Central memory CD8-positive, alpha-beta T cell (primary cell): ENCODE measurements at regions not wholly inside any gene's neighbourhood (a gene's known extent, or its start where the extent isn't known, plus 50 kb on each side); places are given as distances from the start of the nearest gene placed in this dataset.
"Not testable (repeated sequence)": the region's sequence is repeated elsewhere in the genome, so short reads cannot be mapped to it uniquely, and the experiment has no call there.

Source experiments
- ATAC-seq: fragments of 150-1000 bp; cut with Tn5 transposase; replicated peaks from 2 replicates; pipeline ENCODE4 v1.10.0; 2022; ENCODE audit warnings: mild to moderate bottlenecking, moderate FRiP score, moderate number of reproducible peaks; ENCODE audit not compliant: poor library complexity, severe bottlenecking; ENCODE audit errors: extremely low read depth
- DNase-seq, 2 donors: peaks; one replicate each; pipeline ENCODE4 v3.0.0; 2021; ENCODE audit warnings: low spot score in 2 of 2
- H3K27ac Mint-ChIP-seq: one replicate; pipeline ENCODE4 v1.8.0; 2022; ENCODE audit warnings: low read depth, mild to moderate bottlenecking, moderate library complexity, mixed read lengths
- H3K27me3 Mint-ChIP-seq: one replicate; pipeline ENCODE4 v1.8.0; 2022; ENCODE audit warnings: mixed read lengths
- H3K36me3 Mint-ChIP-seq: one replicate; pipeline ENCODE4 v1.8.0; 2022; ENCODE audit warnings: mild to moderate bottlenecking, moderate library complexity, mixed read lengths; ENCODE audit not compliant: insufficient read depth
- H3K4me1 Mint-ChIP-seq: one replicate; pipeline ENCODE4 v1.8.0; 2022; ENCODE audit warnings: mixed read lengths
- H3K4me3 Mint-ChIP-seq: one replicate; pipeline ENCODE4 v1.8.0; 2022; ENCODE audit warnings: mild to moderate bottlenecking, moderate library complexity, mixed read lengths
- H3K9me3 Mint-ChIP-seq: one replicate; pipeline ENCODE4 v1.8.0; 2022; ENCODE audit warnings: mixed read lengths

DNA sequence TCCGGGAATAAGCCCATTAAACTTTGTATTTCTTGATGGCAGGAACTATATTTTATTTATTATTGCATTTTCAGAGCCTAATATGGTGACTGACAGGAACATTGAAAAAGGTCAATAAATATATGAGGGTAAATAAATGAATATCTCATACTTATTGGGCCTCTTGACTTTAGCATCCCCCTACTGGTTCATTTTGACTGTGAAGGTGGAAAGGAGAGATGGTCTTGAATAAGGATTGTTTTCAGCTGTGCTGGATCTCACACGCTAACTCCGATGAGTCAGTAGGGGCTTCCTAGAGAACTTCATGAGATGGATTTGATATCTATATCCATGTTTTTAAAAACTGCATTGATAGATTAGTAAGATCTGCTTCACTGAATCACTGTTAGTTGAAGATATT is 1026.0 kb downstream of the REEP3 start:
- no peaks in the 10 kb centered on the region for H3K4me1 Mint-ChIP-seq
- DNase-seq (no peak), ATAC-seq (no peak)
- H3K4me3 Mint-ChIP-seq: no peak overlapping the region
- H3K9me3 Mint-ChIP-seq: peaks cover 22% of the 10 kb centered on the region
- no peaks in the 10 kb centered on the region for H3K27me3 Mint-ChIP-seq
- H3K27ac Mint-ChIP-seq: no peak overlapping the region
- H3K36me3 Mint-ChIP-seq: no peaks in the 10 kb centered on the region

DNA sequence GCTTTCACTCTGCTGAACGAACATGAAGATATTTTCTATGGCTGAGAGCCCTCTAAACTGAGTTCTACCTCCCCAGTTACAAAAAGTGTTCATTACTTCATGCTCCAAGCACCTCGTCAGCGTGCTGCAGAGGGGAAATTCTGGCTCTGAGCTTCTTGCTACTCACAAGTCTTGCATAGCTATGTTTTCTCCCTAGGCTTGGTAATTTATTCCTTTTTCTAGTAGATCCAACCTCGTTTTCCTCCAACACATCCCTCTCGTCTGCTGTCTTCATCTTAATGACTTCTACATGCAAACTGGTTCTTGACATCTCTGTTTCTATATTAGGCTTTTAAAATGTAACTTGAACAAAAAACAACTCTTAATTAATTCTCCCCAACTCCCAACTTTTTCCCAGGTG is 1034.5 kb downstream of the REEP3 start:
- ATAC-seq: no peak
- H3K36me3 Mint-ChIP-seq: no peaks in the 10 kb centered on the region
- H3K4me3 Mint-ChIP-seq: no peak overlapping the region
- no peak overlapping the region for H3K27ac Mint-ChIP-seq
- no peaks in the 10 kb centered on the region for H3K4me1 Mint-ChIP-seq
- H3K9me3 Mint-ChIP-seq: peaks cover 37% of the 10 kb centered on the region
- DNase-seq: no peak
- H3K27me3 Mint-ChIP-seq: no peaks in the 10 kb centered on the region

DNA sequence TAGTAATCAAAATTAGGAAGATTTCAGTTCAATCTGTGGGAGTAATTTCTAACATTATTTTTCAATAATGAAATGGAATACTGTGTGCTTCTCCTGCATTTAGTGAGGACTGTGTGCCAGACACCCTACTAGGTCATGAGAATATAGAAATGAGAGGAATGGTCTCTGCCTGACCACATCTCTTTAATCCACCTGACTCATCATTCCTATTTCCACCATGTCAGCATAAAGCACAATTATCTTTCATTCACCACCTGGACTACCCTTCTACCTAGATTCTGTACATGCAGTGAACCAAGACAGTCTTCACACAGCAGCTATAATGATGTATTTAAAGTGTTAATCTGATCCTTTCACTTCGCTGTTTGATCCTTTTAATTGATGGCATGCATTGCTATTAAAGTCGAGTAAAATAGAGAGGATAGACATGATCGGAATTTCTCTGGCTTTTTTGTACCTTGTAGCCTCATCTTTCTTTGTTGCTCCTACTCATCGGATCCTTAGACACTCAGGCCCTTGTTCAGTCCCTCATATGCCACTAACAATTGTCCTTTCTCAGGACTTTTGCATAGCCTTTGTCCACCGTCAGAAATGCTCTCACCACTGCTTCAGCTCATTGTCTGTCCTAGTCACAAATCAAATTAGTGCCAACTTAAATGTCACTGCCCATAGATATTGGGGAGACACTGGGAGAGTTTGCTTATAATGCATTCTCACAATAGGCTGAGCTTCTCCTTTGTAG is 1037.1 kb downstream of the REEP3 start:
- Mint-ChIP-seq H3K27me3 (no peaks in the 10 kb centered on the region), H3K9me3 (peaks cover 41% of the 10 kb centered on the region), H3K27ac (no peak overlapping the region), H3K4me3 (no peak overlapping the region), H3K4me1 (no peaks in the 10 kb centered on the region), H3K36me3 (no peaks in the 10 kb centered on the region)
- ATAC-seq (no peak), DNase-seq (no peak)

DNA sequence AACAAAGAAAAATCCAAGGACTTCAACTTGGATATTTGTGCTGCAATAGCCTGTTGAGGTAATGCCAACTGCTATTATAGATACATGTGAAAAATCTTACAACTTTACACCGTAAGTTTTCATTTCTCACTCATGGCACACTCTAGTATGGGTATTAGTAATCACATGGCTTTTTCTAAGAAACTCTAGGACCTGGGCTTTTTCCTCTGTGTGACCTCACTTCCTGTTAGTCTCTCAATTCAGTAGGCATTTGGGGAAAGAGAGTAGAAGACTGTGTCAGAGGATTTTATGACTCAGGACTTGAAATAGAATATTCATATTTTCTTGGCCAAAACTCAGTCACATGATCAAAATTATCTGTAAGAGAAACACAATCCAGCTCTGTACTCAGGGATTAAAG is 1049.9 kb downstream of the REEP3 start:
- DNase-seq (no peak), ATAC-seq (no peak)
- Mint-ChIP-seq H3K27me3 (no peaks in the 10 kb centered on the region), H3K27ac (no peak overlapping the region), H3K36me3 (no peaks in the 10 kb centered on the region), H3K4me3 (no peak overlapping the region), H3K9me3 (peaks cover 18% of the 10 kb centered on the region), H3K4me1 (no peaks in the 10 kb centered on the region)

DNA sequence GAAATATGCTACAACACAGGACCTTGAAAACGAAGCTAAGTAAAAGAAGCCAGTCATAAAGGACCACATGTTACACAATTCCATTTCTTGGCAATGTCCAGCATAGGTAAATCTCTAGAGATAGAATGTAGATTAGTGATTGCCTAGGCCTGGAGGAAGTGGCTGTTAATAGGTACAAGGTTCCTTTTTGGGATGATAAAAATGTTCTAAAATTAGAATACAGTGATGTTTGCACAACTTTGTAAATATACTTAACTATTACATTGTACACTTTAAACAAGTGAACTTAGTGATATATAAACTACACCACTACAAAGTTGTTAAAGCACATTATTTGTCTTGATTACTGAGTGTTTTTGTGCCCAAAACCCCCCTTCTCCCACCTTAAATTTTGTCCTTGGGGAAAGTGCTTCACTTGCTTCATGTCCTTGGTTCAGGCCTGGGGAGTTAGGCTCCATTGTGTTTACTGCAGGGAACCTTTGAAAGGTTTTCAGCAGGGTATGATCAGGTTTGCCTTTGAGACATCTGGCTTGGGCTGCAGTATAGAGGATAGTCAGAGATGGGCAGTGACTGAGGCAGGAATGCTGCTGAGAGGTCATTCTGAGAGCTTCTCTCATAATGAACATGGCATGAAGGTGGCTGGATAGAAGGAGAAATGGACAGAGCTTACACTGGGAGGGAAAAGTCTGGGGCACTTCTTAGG is 1052.6 kb downstream of the REEP3 start:
- no peak for DNase-seq

DNA sequence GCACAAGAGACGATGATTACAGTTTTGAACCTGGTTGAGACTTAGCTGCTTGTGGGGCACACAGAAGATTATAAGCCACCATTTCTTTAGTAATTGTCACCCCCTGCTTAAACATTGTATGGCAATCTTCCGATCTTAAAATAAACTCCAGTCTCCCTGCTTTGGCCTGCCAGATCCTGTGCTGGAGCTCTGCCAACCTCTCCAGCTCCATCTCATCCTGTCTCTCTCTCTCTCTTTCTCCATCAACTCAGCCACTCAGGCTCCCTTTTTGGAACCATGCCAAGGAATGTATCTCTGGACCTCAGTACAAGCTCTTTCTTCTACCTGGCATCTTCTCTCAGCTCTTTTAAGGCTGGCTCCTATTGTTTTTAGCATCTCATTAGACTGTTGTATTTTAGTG is 1053.2 kb downstream of the REEP3 start:
- Mint-ChIP-seq H3K4me3 (no peak overlapping the region), H3K9me3 (peaks cover 15% of the 10 kb centered on the region), H3K27me3 (no peaks in the 10 kb centered on the region), H3K27ac (no peak overlapping the region), H3K36me3 (no peaks in the 10 kb centered on the region), H3K4me1 (no peaks in the 10 kb centered on the region)
- DNase-seq (no peak), ATAC-seq (no peak)

More for the DNA sequence above, 1052.6 kb downstream of the REEP3 start:
- Mint-ChIP-seq H3K36me3 (no peaks in the 10 kb centered on the region), H3K4me3 (no peak overlapping the region), H3K27me3 (no peaks in the 10 kb centered on the region), H3K27ac (no peak overlapping the region), H3K9me3 (peaks cover 15% of the 10 kb centered on the region), H3K4me1 (no peaks in the 10 kb centered on the region)
- ATAC-seq: no peak

DNA sequence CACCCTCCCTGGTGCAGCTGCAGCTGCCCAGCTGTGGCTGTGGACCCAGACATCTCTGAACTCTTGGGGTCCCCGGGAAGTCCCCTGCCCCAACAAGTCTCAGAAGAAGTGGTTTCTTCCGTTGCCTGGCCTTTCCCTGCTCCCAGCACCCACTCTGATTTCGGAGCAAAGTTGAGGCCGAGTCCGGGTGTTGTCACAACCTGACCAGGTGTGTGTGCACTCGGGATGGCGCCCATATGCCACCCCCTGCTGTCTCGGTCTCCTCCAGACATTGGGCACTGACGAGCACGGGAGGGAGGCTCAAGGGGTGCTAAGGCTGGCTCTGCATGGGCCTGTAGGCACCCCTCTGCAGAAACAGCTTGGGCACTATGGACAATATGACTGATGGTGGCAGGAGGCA is 1055.3 kb downstream of the REEP3 start:
- ATAC-seq (no peak), DNase-seq (no peak)
- no peaks in the 10 kb centered on the region for H3K36me3 Mint-ChIP-seq
- H3K9me3 Mint-ChIP-seq: peaks cover 14% of the 10 kb centered on the region
- H3K4me3 Mint-ChIP-seq: no peak overlapping the region
- H3K4me1 Mint-ChIP-seq: no peaks in the 10 kb centered on the region
- no peak overlapping the region for H3K27ac Mint-ChIP-seq
- H3K27me3 Mint-ChIP-seq: no peaks in the 10 kb centered on the region

DNA sequence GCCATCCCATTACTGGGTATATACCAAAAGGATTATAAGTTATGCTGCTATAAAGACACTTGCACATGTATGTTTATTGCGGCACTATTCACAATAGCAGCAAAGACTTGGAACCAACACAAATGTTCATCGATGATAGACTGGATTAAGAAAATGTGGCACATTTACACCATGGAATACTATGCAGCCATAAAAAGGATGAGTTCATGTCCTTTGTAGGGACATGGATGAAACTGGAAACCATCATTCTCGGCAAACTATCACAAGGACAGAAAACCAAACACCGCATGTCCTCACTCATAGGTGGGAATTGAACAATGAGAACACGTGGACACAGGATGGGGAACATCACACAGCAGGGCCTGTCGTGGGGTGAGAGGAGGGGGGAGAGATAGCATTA is 1057.6 kb downstream of the REEP3 start:
- not testable (repeated sequence) for ATAC-seq, DNase-seq, H3K27me3 Mint-ChIP-seq, H3K4me3 Mint-ChIP-seq, H3K27ac Mint-ChIP-seq, H3K36me3 Mint-ChIP-seq, H3K4me1 Mint-ChIP-seq
- H3K9me3 Mint-ChIP-seq: peaks cover 25% of the 10 kb centered on the region

DNA sequence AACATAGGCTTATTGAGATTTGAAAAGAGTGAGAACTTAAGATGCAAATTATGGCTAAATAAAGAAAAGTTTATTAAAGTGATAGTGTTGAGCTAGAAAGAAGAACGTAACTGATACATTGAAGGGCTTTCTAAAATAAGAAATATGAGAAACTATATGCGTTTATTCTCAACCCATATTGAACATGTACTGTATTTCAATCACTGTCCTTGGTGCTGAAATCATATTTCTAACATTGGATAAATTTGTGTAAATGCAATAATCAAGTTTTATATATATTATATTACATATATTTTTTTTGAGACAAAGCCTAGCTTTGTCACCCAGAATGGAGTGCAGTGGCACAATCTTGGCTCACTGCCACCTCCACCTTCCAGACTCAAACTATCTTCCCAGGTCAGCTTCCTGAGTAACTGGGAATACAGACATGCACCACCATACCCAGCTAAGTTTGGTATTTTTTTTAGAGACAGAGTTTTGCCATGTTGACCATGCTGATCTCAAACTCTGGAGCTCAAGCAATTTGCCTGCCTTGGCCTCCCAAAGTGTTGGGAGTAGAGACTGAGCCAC is 1065.8 kb downstream of the REEP3 start:
- no peak overlapping the region for H3K27ac Mint-ChIP-seq
- no peaks in the 10 kb centered on the region for H3K27me3 Mint-ChIP-seq
- ATAC-seq: no peak
- DNase-seq: no peak
- H3K4me3 Mint-ChIP-seq: no peak overlapping the region
- H3K4me1 Mint-ChIP-seq: no peaks in the 10 kb centered on the region
- H3K9me3 Mint-ChIP-seq: peaks cover 30% of the 10 kb centered on the region
- no peaks in the 10 kb centered on the region for H3K36me3 Mint-ChIP-seq

DNA sequence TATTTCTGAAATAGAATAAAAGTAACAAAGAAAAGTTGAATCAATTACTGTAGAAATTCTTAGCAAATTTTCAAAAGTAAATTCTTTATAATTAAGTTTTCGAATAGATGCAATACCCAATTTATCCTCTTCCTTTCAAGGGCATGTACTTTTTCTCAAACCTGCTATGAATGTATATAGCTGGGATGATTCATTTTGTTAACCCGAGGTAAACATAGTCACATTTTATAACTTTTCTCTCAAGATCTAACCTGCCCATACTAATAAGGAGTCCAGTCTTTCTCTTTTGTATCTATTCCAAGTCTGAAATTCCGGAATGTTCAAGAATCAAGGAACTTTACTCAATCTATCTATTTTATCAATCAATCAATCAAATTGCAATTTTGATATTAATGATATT is 1072.9 kb downstream of the REEP3 start:
- no peaks in the 10 kb centered on the region for H3K36me3 Mint-ChIP-seq
- no peaks in the 10 kb centered on the region for H3K4me1 Mint-ChIP-seq
- no peak overlapping the region for H3K27ac Mint-ChIP-seq
- no peak for DNase-seq
- peaks cover 16% of the 10 kb centered on the region for H3K9me3 Mint-ChIP-seq
- H3K4me3 Mint-ChIP-seq: no peak overlapping the region
- no peaks in the 10 kb centered on the region for H3K27me3 Mint-ChIP-seq
- ATAC-seq: no peak

DNA sequence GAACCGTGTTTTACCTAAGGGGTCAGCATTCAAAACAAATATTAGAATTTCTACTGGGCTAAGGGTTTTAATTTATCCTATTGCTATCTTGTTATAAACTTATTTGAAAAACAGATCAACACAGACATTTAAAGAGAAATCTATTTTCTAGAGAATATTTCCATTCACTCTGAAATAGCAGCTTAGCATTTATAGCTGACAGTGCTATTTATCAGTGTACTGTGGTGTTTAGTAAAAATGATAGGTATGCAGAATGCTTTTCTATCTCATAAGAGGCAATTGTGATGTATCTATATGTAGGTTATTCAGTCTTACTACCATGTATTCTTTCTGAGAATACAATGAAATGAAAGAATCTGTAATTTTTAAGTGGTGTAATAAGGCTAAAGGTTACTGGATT is 1077.4 kb downstream of the REEP3 start:
- no peak for DNase-seq
- no peaks in the 10 kb centered on the region for H3K4me1 Mint-ChIP-seq
- H3K27ac Mint-ChIP-seq: no peak overlapping the region
- no peaks in the 10 kb centered on the region for H3K36me3 Mint-ChIP-seq
- no peak overlapping the region for H3K4me3 Mint-ChIP-seq
- ATAC-seq: no peak
- H3K9me3 Mint-ChIP-seq: peaks cover 12% of the 10 kb centered on the region
- H3K27me3 Mint-ChIP-seq: no peaks in the 10 kb centered on the region

DNA sequence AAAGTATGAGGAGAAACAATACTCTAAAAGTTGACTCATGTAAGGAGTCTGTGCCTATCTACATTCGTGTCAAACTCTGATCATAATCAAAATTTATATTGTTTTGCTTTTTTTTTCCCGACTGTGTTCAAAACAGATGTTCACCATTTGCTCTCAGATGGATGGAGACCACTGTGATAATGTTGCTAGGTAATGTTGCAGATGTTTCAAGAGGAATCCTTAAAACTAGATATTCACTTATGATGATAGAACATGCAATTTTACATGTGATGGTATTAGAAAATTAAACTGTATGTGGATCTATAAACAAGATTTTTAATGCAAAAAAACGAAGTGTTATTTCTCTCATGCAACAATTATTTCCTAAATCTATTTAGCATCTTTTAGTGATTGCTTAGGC is 1080.1 kb downstream of the REEP3 start:
- Mint-ChIP-seq H3K9me3 (peaks cover 12% of the 10 kb centered on the region), H3K4me1 (no peaks in the 10 kb centered on the region), H3K27ac (no peak overlapping the region), H3K27me3 (no peaks in the 10 kb centered on the region), H3K4me3 (no peak overlapping the region), H3K36me3 (no peaks in the 10 kb centered on the region)
- DNase-seq (no peak), ATAC-seq (no peak)

DNA sequence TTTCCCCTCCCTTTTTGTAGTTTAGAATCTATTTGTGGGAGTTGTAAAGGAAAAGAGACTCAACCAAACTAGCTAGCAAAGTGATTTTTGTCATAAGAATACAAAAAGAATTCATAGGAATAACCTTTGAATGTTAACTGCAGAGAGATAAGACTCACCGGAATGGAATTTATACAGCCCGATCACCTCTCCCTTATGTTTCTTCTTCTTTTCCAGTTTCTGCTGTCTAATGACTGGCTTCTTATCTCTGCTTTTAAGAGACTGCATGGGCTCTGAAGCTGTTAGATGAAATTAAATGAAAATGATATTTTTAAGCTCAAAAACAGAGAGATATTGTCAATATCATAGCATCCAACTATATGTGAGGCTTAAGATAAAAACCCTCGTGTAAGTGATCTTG is 1095.9 kb downstream of the REEP3 start:
- DNase-seq (no peak), ATAC-seq (no peak)
- no peaks in the 10 kb centered on the region for H3K4me1 Mint-ChIP-seq
- no peak overlapping the region for H3K4me3 Mint-ChIP-seq
- H3K36me3 Mint-ChIP-seq: no peaks in the 10 kb centered on the region
- no peaks in the 10 kb centered on the region for H3K27me3 Mint-ChIP-seq
- H3K9me3 Mint-ChIP-seq: peaks cover 7% of the 10 kb centered on the region
- no peak overlapping the region for H3K27ac Mint-ChIP-seq
